GM18517 (cell line): ENCODE measurements at regions not wholly inside any gene's neighbourhood (a gene's known extent, or its start where the extent isn't known, plus 50 kb on each side); places are given as distances from the start of the nearest gene placed in this dataset.

Source experiments
- ATAC-seq: cut with Tn5 transposase; IDR thresholded peaks from one replicate; pipeline ENCODE4 v1.9.1; 2021; ENCODE audit warnings: mild to moderate bottlenecking, moderate library complexity; ENCODE audit not compliant: unreplicated experiment

GRCh38 chr11:92885600-92885999, 83.9 kb upstream of the MTNR1B start:
- ATAC-seq, result no peak

GRCh38 chr11:92886243-92886905, 83.1 kb upstream of the MTNR1B start:
- ATAC-seq, result peak; percentile 63

- no peak for ATAC-seq
Observed at GRCh38 chr11:92888696-92889095, 80.8 kb upstream of the MTNR1B start.

- ATAC-seq, result no peak
Observed at GRCh38 chr11:92890846-92891245, 78.6 kb upstream of the MTNR1B start.

GRCh38 chr11:92892802-92893684, 76.4 kb upstream of the MTNR1B start:
- ATAC-seq, result no peak

- no peak for ATAC-seq
Observed at GRCh38 chr11:92894197-92894596, 75.3 kb upstream of the MTNR1B start.

- no peak for ATAC-seq
Observed at GRCh38 chr11:92897487-92897886, 72.0 kb upstream of the MTNR1B start.

- no peak for ATAC-seq
Observed at GRCh38 chr11:92902417-92902816, 67.0 kb upstream of the MTNR1B start.

GRCh38 chr11:92907671-92908070, 61.8 kb upstream of the MTNR1B start:
- ATAC-seq, result no peak

GRCh38 chr11:92909214-92909613, 60.2 kb upstream of the MTNR1B start:
- ATAC-seq, result no peak

- no peak for ATAC-seq
Observed at GRCh38 chr11:92911478-92911877, 58.0 kb upstream of the MTNR1B start.

GRCh38 chr11:92915551-92915950, 53.9 kb upstream of the MTNR1B start:
- ATAC-seq, result no peak

- ATAC-seq, result no peak
Observed at GRCh38 chr11:92916299-92916698, 53.2 kb upstream of the MTNR1B start.

GRCh38 chr11:92917927-92918326, 51.5 kb upstream of the MTNR1B start:
- no peak for ATAC-seq

- no peak for ATAC-seq
Observed at GRCh38 chr11:92919048-92919447, 50.4 kb upstream of the MTNR1B start.
